Dermis microvascular lymphatic vessel endothelial cell (primary cell): ENCODE measurements at regions not wholly inside any gene's neighbourhood (a gene's known extent, or its start where the extent isn't known, plus 50 kb on each side); places are given as distances from the start of the nearest gene placed in this dataset.
"Not testable (repeated sequence)": the region's sequence is repeated elsewhere in the genome, so short reads cannot be mapped to it uniquely, and the experiment has no call there.

Experiments
- DNase-seq, 2 donors: peaks; one replicate each; pipeline versions ENCODE4 v3.0.0 to v3.0.0-alpha.2; 2010; ENCODE audit warnings: low read depth in 2 of 2

DNA sequence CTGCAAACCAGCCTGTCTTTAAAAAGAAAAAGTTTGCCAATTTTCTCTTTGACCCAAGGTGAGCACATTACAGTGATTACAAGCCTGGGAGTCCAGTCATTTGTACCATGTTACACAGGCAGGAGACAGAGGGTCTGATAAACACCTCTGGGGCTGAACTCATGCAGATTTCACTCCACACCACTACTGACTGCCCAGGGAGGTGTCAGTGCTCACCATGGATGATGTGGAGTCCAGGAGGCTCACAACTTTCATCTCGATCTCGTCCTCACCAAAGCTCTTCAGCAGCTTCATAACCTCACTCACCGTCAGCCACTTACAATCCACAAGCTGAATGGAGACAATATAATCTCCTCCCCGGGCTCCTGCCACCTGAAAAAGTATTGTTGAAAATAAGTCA lies 302.4 kb downstream of the GOLGA6L6 start:
- not testable (repeated sequence) for DNase-seq

GRCh38 chr15:20237256-20238020 lies 304.2 kb downstream of the GOLGA6L6 start:
- DNase-seq = not testable (repeated sequence)

GRCh38 chr15:20235728-20236127 lies 305.9 kb downstream of the GOLGA6L6 start:
- not testable (repeated sequence) for DNase-seq

DNA sequence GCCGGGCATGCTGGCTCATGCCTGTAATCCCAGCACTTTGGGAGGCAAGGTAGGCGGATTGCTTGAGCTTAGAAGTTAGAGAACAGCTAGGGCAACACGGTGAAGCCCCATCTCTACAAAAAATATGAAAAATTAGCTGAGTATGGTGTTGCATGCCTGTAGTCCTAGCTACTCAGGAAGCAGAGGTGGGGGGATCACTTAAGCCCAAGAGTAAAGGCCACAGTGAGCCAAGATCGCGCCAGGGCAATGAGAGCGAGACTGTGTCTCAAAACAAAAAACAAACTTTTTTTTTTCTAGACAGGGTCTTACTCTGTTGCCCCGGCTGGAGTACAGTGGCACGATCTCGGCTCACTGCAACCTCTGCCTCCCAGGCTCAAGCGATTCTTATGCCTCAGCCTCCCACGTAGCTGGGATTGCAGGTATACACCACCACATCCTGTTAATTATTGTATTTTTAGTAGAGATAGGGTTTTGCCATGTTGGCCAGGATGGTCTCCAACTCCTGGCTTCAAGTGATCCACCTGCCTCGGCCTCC lies 307.5 kb downstream of the GOLGA6L6 start:
- not testable (repeated sequence) for DNase-seq

GRCh38 chr15:20232457-20232856 lies 309.1 kb downstream of the GOLGA6L6 start:
- not testable (repeated sequence) for DNase-seq

DNA sequence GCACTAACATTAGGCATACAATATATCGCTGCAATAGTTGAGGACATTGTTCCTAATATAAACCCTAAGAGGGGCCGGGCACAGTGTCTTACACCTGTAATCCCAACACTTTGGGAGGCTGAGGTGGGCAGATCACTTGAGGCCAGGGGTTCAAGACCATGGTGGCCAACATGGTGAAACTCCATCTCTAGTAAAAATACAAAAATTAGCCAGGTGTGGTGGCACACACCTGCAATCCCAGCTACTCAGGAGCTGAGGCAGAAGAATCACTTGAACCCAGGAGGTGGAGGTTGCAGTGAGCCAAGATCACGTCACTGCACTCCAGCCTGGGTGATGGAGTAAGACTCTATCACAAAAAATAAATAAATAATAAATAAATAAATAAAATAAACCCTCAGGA lies 310.9 kb downstream of the GOLGA6L6 start:
- DNase-seq = not testable (repeated sequence)

GRCh38 chr15:20228791-20229190 lies 312.8 kb downstream of the GOLGA6L6 start:
- not testable (repeated sequence) for DNase-seq

DNA sequence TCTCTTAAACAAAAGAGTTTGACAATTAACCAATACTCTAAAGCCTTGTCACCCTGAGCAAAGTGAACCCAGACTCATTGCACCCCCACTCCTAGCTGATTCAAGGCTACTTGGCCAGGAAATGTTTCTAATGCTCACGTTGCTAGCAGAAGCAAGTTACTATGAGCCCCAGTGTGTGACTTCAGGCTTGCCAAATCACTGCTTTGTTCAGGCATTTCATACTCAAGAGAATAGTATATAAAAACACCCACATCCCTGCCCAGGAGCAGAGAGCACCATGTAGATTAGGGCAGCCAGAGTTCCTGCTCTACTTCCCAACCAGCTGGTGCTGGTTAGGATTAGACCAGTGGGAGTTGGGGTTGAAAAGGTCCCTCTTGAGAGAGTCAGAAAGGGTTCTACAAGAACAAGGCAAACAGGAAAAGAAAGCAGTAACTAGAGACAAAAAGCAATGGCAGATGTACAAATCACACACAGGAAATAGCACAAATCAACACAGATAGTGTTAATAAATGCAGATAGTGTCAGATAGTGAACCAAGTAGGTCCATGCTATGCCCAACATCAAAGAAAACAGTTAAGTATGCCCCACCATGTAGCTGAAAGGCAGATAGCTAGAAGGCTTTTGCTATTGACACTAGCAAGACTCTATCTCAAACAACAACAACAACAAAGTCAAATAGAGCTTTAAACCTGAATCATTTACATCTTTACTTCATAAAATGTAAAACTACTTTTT lies 314.3 kb downstream of the GOLGA6L6 start:
- not testable (repeated sequence) for DNase-seq

- not testable (repeated sequence) for DNase-seq
These were observed 315.1 kb downstream of the GOLGA6L6 start for GRCh38 chr15:20226531-20226930.

- DNase-seq = not testable (repeated sequence)
These were observed 320.5 kb downstream of the GOLGA6L6 start for GRCh38 chr15:20221063-20221462.

- DNase-seq = not testable (repeated sequence)
These were observed 322.4 kb downstream of the GOLGA6L6 start for GRCh38 chr15:20219171-20219570.

DNA sequence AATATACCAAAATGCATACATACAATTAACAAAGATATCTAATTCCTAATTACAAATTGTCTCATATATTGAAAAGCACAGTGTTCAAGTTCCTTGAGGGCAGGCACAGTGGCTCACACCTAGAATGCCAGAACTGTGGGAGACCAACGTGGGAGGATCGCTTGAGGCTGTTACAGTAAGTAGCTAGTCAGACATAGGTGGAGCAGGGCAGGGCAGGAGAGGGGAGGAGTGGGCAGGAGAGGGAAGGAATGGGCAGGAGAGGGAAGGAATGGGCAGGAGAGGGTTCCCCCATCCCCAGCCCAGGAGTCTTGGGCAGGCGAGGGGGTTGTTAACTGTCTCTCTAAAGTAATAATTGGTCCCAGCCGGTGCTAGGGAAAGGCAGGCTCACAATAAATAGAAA lies 325.9 kb downstream of the GOLGA6L6 start:
- not testable (repeated sequence) for DNase-seq

DNA sequence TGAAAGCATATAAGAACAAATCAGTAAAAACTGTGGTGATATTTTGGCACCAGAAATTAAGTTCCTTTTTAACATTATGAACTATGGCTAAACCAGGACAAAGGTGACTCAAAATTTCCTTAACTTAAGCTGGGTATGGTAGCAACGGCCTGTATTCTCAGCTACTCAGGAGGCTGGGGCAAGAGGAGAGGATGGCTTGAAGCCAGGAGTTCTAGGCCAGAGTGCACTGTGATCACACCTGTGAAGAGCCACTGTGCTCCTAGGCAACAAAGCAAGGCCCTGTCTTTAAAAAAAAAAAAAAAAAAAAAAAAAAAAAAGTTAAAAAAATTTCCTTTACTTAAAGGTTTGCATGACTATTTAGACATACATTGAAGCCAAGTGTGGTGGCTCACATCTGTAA lies 327.5 kb downstream of the GOLGA6L6 start:
- not testable (repeated sequence) for DNase-seq

DNA sequence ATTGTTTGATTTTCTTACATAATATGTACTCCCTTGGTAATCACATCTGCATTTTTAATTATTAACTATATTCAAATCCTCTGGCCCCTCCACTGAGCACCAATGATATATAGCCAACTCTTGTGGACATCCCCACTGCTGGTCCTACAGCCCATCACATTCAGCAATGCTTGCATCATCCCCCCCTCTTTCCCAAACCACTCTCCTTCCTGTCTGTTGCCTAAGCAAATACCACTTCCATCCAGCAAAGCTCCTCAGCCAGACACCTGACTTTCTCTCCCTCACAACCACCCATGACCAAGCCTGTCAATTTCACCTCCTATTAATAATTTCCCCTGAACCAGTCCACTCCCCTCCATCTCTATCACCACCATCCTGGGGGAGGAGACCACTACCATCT lies 330.1 kb downstream of the GOLGA6L6 start:
- DNase-seq = not testable (repeated sequence)

DNA sequence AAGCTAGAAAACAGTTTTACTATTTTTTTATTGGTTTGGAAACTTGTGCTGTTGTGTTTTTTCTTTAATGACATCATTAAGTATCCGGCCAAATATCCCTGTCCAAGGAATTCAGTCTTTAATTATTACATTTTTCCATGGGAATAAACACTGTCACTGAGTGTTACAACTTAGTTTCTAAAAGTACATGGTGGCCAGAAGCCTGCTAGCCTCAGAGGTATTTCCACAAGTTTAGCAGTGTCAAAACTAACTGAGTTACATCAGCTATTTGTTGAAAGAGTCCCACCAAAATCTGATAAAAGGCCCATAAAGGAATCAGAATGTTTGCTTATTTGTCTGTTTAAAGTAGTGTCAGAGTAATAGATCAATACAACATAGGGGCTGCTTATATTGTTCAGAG lies 331.6 kb downstream of the GOLGA6L6 start:
- not testable (repeated sequence) for DNase-seq

DNA sequence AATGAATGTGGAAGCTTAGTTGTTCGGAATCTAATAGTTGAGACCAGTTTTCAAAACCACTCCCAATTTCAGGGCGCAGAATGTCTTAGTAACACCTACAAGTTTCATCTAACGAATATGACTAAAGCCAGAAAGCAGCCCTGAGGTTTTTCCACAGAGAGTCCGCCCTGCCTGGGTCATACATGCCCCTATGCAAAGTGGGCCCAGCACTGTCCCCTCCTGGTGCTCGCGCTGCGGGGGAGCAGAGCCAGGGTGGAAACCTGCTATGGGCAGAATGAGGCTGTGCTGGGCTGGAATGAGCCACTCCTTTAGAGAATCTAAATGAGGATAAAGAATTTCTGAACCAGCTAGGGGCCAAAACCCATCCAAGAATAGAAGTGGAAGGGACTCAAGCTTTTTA lies 334.0 kb downstream of the GOLGA6L6 start:
- not testable (repeated sequence) for DNase-seq

DNA sequence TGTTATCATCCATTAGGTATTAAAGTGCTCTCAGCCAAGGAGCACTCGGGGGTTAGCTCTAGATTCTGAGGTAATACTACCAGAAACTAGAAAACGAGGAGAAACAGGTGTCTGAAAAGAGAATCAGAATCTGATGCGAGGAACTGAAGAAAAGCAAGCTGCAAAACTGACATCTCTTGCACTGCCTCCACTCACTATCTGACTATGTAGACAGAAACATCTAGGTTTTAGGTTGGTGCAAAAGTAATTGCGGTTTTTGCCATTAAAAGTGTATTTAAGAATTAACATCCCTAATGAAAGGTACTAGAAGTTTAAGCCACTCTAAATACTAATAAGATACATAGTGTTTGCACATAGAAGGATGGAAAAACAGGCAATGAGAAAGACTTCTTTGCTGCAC lies 334.4 kb downstream of the GOLGA6L6 start:
- not testable (repeated sequence) for DNase-seq

DNA sequence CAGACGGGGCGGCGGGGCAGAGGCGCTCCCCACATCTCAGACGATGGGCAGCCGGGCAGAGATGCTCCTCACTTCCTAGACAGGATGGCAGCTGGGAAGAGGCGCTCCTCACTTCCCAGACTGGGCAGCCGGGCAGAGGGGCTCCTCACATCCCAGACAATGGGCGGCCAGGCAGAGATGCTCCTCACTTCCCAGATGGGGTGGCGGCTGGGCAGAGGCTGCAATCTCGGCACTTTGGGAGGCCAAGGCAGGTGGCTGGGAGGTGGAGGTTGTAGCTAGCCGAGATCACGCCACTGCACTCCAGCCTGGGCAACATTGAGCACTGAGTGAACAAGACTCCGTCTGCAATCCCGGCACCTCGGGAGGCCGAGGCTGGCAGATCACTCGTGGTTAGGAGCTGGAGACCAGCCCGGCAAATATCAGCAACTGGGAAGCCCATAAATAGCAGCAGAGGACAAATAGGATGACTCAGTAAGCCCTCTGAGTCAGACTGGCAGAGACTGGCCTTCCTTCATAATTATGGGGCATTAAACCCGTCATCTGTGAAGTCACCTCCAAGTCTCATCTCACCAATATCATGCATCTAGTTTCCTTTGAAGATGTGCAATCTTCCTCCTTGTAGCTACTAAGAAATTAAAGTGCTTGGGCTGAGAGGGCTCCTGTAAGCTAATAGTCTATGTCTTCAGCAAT lies 337.3 kb downstream of the GOLGA6L6 start:
- not testable (repeated sequence) for DNase-seq

- DNase-seq = not testable (repeated sequence)
These were observed 337.9 kb downstream of the GOLGA6L6 start for GRCh38 chr15:20203649-20204150.

DNA sequence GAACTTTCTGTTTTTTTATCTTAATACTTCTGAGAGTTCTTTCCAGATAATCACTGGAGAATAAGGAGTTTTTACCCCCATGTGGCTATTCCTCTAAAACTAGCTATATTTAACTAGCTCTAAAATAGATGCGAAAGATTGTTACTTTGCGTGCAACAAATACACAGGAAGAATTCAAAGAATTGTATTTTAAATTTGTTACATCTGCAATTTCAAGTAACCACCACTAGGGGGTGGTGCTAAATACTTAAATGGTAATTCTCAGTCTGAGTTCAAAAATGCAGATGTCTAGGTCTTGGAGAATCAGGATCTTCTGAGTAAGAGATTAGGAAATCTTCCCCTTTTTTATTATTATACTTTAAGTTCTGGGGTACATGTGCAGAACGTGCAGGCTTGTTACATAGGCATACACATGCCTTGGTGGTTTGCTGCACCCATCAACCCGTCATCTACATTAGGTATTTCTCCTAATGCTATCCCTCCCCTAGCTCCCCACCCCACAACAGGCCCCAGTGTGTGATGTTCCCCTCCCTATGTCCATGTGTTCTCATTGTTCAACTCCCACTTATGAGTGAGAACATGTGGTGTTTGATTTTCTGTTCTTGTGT lies 346.9 kb downstream of the GOLGA6L6 start:
- not testable (repeated sequence) for DNase-seq
